ENCODE measurements at regions not wholly inside any gene's neighbourhood (a gene's known extent, or its start where the extent isn't known, plus 50 kb on each side); places are given as distances from the start of the nearest gene placed in this dataset.

GRCh38 chr11:128299132-128299726 is 288.1 kb downstream of the ETS1 start:
- Histone ChIP-seq H3K4me1 (ENCODE audit: insufficient read depth) (peaks cover 9% of the 10 kb centered on the region; the same call in 1 of the 2 replicates), H3K4me2 (no peak overlapping the region), H2AFZ (0 out of 2 replicates have a peak overlapping the region, but pooled peaks have one; percentile 69), H4K20me1 (replicated peaks; ENCODE audit: insufficient read depth) (no peaks in the 10 kb centered on the region), H3K4me3 (no peak overlapping the region), H3K27ac (ENCODE audit: low read depth) (no peak overlapping the region), H3F3A (replicated peaks; ENCODE audit: low read depth) (no peaks in the 10 kb centered on the region), H3K27me3 (ENCODE audit: insufficient read depth) (no peaks in the 10 kb centered on the region), H3K79me2 (replicated peaks; ENCODE audit: insufficient read depth) (no peaks in the 10 kb centered on the region), H3K9me2 (ENCODE audit: insufficient read depth) (no peaks in the 10 kb centered on the region), H3K36me3 (ENCODE audit: insufficient read depth) (no peaks in the 10 kb centered on the region)
- ATAC-seq, result no peak
- no peaks in the 10 kb centered on the region for H3K36me3 Mint-ChIP-seq (ENCODE audit: low read depth)
- H3K27ac Mint-ChIP-seq, result no peak overlapping the region
- no peak for DNase-seq (ENCODE audit: low spot score)
- H3K4me1 Mint-ChIP-seq, result 0 out of 3 replicates have a peak, but pooled peaks cover 2% of the 10 kb centered on the region
- H3K4me3 Mint-ChIP-seq, result no peak overlapping the region
- H3K9me3 Mint-ChIP-seq, result no peaks in the 10 kb centered on the region
- H3K27me3 Mint-ChIP-seq (ENCODE audit: insufficient read depth, low read depth, poor library complexity), result no peaks in the 10 kb centered on the region
- TF ChIP-seq, protein P1, sequence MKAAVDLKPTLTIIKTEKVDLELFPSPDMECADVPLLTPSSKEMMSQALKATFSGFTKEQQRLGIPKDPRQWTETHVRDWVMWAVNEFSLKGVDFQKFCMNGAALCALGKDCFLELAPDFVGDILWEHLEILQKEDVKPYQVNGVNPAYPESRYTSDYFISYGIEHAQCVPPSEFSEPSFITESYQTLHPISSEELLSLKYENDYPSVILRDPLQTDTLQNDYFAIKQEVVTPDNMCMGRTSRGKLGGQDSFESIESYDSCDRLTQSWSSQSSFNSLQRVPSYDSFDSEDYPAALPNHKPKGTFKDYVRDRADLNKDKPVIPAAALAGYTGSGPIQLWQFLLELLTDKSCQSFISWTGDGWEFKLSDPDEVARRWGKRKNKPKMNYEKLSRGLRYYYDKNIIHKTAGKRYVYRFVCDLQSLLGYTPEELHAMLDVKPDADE (IDR thresholded peaks at IDR 0.05), result no peak
- no peak for TF ChIP-seq POLR2AphosphoS5 (IDR thresholded peaks at IDR 0.05; ENCODE audit: low read depth)
- TF ChIP-seq, protein P2, sequence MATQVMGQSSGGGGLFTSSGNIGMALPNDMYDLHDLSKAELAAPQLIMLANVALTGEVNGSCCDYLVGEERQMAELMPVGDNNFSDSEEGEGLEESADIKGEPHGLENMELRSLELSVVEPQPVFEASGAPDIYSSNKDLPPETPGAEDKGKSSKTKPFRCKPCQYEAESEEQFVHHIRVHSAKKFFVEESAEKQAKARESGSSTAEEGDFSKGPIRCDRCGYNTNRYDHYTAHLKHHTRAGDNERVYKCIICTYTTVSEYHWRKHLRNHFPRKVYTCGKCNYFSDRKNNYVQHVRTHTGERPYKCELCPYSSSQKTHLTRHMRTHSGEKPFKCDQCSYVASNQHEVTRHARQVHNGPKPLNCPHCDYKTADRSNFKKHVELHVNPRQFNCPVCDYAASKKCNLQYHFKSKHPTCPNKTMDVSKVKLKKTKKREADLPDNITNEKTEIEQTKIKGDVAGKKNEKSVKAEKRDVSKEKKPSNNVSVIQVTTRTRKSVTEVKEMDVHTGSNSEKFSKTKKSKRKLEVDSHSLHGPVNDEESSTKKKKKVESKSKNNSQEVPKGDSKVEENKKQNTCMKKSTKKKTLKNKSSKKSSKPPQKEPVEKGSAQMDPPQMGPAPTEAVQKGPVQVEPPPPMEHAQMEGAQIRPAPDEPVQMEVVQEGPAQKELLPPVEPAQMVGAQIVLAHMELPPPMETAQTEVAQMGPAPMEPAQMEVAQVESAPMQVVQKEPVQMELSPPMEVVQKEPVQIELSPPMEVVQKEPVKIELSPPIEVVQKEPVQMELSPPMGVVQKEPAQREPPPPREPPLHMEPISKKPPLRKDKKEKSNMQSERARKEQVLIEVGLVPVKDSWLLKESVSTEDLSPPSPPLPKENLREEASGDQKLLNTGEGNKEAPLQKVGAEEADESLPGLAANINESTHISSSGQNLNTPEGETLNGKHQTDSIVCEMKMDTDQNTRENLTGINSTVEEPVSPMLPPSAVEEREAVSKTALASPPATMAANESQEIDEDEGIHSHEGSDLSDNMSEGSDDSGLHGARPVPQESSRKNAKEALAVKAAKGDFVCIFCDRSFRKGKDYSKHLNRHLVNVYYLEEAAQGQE (IDR thresholded peaks at IDR 0.05; ENCODE audit: unreplicated experiment), result no peak
- no peak for TF ChIP-seq EZH2phosphoT487 (IDR thresholded peaks at IDR 0.05; ENCODE audit: unreplicated experiment)
- TF ChIP-seq EZH2 (IDR thresholded peaks at IDR 0.05; ENCODE audit: low read depth, unreplicated experiment), result no peak
- TF ChIP-seq ZNF331 (CRISPR knock-in tag; IDR thresholded peaks at IDR 0.05; ENCODE audit: low read depth), result no peak
- no peak for TF ChIP-seq NANOG (IDR thresholded peaks at IDR 0.05; ENCODE audit: borderline replicate concordance)
- TF ChIP-seq CREB1 (CRISPR knock-in tag; IDR thresholded peaks at IDR 0.05; ENCODE audit: low read depth), result no peak
- no peak for TF ChIP-seq STAT1 (IDR thresholded peaks at IDR 0.05; ENCODE audit: unreplicated experiment)
- TF ChIP-seq, protein P3, sequence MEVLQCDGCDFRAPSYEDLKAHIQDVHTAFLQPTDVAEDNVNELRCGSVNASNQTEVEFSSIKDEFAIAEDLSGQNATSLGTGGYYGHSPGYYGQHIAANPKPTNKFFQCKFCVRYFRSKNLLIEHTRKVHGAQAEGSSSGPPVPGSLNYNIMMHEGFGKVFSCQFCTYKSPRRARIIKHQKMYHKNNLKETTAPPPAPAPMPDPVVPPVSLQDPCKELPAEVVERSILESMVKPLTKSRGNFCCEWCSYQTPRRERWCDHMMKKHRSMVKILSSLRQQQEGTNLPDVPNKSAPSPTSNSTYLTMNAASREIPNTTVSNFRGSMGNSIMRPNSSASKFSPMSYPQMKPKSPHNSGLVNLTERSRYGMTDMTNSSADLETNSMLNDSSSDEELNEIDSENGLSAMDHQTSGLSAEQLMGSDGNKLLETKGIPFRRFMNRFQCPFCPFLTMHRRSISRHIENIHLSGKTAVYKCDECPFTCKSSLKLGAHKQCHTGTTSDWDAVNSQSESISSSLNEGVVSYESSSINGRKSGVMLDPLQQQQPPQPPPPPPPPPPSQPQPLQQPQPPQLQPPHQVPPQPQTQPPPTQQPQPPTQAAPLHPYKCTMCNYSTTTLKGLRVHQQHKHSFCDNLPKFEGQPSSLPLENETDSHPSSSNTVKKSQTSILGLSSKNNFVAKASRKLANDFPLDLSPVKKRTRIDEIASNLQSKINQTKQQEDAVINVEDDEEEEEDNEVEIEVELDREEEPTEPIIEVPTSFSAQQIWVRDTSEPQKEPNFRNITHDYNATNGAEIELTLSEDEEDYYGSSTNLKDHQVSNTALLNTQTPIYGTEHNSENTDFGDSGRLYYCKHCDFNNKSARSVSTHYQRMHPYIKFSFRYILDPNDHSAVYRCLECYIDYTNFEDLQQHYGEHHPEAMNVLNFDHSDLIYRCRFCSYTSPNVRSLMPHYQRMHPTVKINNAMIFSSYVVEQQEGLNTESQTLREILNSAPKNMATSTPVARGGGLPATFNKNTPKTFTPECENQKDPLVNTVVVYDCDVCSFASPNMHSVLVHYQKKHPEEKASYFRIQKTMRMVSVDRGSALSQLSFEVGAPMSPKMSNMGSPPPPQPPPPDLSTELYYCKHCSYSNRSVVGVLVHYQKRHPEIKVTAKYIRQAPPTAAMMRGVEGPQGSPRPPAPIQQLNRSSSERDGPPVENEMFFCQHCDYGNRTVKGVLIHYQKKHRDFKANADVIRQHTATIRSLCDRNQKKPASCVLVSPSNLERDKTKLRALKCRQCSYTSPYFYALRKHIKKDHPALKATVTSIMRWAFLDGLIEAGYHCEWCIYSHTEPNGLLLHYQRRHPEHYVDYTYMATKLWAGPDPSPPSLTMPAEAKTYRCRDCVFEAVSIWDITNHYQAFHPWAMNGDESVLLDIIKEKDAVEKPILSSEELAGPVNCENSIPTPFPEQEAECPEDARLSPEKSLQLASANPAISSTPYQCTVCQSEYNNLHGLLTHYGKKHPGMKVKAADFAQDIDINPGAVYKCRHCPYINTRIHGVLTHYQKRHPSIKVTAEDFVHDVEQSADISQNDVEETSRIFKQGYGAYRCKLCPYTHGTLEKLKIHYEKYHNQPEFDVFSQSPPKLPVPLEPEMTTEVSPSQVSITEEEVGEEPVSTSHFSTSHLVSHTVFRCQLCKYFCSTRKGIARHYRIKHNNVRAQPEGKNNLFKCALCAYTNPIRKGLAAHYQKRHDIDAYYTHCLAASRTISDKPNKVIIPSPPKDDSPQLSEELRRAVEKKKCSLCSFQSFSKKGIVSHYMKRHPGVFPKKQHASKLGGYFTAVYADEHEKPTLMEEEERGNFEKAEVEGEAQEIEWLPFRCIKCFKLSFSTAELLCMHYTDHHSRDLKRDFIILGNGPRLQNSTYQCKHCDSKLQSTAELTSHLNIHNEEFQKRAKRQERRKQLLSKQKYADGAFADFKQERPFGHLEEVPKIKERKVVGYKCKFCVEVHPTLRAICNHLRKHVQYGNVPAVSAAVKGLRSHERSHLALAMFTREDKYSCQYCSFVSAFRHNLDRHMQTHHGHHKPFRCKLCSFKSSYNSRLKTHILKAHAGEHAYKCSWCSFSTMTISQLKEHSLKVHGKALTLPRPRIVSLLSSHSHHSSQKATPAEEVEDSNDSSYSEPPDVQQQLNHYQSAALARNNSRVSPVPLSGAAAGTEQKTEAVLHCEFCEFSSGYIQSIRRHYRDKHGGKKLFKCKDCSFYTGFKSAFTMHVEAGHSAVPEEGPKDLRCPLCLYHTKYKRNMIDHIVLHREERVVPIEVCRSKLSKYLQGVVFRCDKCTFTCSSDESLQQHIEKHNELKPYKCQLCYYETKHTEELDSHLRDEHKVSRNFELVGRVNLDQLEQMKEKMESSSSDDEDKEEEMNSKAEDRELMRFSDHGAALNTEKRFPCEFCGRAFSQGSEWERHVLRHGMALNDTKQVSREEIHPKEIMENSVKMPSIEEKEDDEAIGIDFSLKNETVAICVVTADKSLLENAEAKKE (CRISPR knock-in tag; IDR thresholded peaks at IDR 0.05), result no peak
- TF ChIP-seq ZNF114 (CRISPR knock-in tag; IDR thresholded peaks at IDR 0.05), result no peak
- no peak for TF ChIP-seq JUNB (IDR thresholded peaks at IDR 0.05; ENCODE audit: unreplicated experiment)
- TF ChIP-seq, protein P4, sequence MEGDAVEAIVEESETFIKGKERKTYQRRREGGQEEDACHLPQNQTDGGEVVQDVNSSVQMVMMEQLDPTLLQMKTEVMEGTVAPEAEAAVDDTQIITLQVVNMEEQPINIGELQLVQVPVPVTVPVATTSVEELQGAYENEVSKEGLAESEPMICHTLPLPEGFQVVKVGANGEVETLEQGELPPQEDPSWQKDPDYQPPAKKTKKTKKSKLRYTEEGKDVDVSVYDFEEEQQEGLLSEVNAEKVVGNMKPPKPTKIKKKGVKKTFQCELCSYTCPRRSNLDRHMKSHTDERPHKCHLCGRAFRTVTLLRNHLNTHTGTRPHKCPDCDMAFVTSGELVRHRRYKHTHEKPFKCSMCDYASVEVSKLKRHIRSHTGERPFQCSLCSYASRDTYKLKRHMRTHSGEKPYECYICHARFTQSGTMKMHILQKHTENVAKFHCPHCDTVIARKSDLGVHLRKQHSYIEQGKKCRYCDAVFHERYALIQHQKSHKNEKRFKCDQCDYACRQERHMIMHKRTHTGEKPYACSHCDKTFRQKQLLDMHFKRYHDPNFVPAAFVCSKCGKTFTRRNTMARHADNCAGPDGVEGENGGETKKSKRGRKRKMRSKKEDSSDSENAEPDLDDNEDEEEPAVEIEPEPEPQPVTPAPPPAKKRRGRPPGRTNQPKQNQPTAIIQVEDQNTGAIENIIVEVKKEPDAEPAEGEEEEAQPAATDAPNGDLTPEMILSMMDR (conservative IDR thresholded peaks at IDR 0.05; ENCODE audit: low read depth in 2 of 2), result no peak

Data from GM23338 (cell line).